ENCODE measurements at regions not wholly inside any gene's neighbourhood (a gene's known extent, or its start where the extent isn't known, plus 50 kb on each side); places are given as distances from the start of the nearest gene placed in this dataset.

DNA sequence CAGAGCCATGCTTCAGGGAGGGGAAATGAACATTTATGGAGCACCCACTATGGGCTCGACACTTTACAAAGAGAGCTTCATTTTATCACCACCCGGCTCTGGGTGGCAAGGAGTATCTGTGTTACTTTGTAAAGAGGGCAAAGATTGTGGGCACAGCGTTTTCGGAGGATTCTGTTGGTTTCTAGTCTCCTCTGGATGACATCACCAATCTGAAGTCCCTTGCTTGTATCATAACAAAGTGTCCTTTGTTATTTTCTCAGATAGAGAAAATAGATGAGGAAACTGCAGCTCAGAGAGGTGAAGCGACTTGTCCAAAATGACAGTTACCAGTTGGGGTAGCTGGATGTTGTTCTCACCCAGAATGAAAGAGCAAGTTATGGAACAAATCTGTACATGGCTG lies 162.8 kb downstream of the GLI2 start:
- DNase-seq, result no peak

DNA sequence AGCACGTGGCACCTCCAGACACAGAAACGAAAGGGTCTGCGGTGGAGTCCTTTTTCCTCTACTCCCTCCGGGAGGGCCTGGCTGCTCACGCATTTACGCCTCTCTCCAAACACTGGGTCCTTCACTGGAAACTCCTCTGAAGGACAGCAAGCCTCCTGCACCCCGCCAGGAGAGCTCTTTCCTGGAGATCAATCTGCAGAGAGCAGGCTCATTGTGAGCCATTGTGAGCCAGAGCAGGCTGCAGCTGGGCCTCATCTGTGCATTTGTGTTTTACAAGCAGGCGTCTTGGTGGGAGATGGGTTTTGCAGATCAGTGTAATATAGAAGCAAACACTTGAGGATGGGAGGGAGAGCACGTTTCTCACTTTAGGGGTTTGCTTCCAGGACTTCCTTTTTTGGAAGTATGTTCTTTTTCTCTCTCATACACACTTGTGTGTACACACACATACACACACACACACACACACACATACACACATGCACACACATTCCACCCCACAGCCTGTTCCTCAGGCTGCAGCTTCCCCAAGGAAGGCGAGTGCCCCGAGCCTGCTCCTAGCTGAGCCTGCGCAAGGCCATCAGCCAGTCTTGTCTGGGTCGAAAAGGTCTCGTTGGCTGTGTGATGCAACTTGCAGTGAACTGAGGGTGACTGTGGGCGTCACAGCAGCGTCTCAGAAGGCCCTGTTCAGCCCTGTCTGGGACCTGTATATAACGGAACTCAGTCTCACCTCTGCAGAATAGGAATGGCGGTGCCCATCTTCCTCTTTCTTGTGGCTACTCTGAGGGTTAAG lies 163.5 kb downstream of the GLI2 start:
- DNase-seq, result no peak

DNA sequence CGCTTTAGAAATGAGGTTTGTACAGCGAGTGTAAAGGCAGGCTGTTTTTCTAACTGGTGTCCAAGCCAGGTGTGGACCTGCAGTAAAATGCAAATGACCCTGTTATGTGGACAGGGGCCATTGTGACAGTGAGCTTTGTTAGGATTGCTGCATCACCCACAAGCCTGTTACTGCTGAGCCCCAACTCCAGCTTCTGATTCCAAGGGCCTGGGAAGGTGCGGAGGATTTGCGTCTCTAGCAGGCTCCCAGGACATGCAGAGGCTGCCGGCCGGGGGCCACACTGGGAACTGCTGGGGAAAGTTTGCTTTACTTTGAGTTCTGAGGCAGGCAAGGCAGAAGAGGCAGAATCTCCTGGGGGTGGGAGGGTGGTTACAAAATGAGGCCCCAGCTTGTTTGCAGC lies 164.1 kb downstream of the GLI2 start:
- no peak for DNase-seq

DNA sequence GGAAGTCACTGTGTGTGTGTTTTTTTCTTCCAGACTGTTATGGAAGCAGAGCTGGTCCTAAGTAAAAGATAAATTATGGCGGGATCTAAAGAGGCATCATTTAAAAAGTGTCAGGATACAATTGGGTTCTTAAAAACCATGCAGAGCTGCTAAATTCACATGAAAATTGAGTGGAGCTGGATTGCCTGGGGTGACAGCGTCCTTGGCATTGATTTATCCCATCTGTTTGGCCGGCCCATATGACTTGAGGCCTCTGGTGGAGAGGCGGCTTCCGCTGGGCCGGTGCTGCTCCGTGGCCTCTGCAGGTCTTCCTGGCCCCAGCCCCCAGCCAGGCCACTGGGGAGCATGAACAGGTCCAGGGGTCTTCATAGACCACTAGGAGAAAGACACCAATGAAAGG lies 165.5 kb downstream of the GLI2 start:
- DNase-seq, result no peak

DNA sequence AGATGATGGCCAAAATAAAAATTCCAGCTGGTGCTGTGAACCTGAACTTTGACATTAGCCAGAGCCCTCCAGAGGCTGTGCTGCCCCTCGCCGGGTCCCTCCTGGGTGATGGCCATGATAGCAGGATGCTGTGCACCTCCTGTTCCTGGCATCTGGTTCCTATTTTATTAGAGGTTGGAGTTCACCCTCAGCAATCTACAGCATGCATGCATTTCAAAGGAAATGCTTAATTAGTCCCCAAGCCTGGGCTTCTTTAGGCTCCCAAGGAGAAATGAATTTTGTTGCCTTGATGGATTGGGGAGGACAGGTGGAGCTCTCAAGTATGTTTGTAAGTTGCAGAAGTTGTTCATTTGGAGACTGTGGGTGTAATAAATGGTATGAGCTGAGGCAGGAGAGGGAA lies 166.9 kb downstream of the GLI2 start:
- DNase-seq, result no peak

GRCh38 chr2:120904379-120904778 lies 168.7 kb downstream of the GLI2 start:
- no peak for DNase-seq

GRCh38 chr2:120904830-120905234 lies 169.2 kb downstream of the GLI2 start:
- peak; percentile 82 to 86 for DNase-seq

DNA sequence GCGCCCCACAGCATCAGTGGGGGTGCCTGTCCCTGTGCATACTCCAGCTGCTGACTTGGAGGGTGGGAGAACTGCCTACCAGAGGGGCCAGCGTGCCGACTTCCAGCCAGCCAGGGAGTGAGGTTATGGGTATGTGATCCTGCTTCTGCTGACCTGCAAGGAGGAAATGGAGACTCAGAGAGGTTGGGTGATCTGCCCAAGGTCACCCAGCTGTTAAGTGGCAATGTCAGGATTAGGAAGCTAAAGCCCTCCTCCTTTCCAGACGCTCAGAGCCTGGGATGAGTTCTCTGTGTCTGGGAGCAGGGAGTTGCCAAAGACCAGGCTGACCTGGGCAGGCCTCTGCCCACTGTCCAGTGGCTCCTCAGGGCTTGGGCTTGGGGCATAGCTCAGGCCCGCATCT lies 169.6 kb downstream of the GLI2 start:
- no peak for DNase-seq

- DNase-seq, result no peak
Observed at GRCh38 chr2:120905824-120906571, 170.3 kb downstream of the GLI2 start.

- DNase-seq, result no peak
Observed at GRCh38 chr2:120906914-120907313, 171.2 kb downstream of the GLI2 start.

DNA sequence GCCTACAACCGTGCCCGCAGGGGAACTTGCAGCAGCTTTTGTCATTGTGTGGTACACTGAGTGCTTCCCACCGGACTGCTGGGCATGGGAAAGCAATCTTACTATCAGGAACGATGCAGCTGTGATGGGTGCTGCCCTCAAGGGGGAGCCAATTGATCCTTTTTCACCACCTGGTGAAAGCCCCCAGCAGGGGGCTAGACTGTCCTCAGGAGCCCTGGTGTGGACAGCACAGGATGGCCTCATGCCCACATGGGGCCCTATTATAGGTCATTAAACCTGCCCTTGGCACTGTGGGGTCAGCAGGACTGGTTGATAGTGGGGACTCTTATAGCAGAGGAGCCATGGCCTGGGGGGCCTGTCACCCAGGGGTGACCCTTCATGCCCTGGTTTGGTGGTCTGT lies 172.2 kb downstream of the GLI2 start:
- DNase-seq, result no peak

GRCh38 chr2:120908314-120908975 lies 172.8 kb downstream of the GLI2 start:
- no peak for DNase-seq

DNA sequence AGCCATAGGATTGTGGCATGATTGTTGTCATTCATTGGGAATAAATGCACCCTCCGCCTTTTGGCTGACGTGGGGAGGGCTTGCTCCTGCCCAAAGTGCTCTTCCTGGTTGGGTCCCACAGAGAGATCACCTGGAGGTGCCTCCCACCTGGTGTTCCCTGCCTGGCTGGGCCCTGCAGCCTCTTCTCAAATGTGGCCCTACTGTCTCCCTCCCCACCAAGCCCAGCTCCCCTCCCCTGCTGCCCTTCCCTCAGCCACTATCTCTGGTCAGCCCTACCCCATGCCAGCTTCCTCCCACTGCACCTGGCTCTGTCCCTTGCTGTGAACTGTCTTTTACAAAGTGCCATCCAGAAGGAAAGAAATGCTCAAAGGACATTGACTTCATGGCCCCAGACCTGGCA lies 173.4 kb downstream of the GLI2 start:
- no peak for DNase-seq

DNA sequence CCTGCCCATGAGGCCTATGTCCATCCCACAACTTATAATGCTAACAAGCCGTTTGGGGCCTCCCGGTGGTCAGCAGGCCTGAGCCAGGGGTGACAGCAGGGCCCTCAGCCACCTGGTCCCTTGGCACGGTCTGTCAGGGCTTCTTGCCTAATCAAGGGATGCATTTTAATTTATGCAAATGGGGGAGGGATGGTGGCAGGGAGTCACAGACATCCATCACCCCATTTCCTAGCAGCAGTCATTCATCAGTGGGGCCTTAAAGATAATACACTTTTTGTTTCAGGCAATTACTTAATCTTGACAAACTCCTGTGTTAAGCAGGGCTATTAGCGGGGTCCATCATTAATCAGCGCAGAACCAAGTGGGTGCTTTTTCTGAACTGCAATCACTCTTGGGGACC lies 174.5 kb downstream of the GLI2 start:
- DNase-seq, result no peak

- no peak for DNase-seq
Observed at GRCh38 chr2:120910956-120911951, 175.6 kb downstream of the GLI2 start.

GRCh38 chr2:120912101-120912985 lies 176.7 kb downstream of the GLI2 start:
- peak in 1 of 2 donors; percentile 71 for DNase-seq

DNA sequence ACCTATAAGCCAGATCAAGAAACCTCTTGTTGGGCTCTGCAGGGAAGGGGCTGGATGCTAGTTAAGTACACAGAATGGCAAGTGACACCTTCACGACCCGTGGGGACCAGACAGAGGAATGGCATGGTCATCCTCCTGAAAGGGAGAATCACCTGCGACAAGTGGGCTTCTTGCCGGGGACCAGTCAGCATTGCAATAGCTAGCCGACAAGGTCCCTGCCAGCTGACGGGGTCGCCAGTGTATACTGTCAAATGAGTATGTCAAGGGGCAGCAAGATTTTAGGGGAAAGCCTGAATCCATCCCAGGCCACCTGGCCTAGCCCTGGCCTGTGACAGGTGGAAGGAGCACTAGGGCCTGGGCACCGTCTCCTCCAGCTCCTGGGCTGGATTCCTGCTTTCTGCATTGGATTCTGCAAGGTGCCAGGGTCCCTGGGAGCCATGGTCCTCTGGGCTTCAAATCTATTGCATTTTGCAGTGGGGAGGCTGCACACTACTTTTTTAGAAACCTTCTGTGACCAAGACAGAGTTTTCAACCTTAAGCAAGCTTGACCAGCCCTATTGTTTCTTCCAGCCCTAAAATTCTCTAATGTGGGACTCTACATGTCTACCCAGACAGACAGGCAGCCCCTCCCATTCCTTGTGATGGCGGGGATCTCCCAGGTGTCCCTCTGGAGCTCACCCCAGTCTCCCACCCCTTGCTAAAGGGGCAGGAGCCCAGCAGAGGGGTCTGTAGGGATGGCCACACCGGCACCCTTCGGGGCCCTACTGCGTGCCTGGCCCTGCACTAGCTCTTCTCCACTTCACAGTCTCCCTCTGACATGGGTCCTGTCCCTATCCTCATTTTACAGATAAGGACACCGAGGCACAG lies 178.5 kb downstream of the GLI2 start:
- no peak for DNase-seq

DNA sequence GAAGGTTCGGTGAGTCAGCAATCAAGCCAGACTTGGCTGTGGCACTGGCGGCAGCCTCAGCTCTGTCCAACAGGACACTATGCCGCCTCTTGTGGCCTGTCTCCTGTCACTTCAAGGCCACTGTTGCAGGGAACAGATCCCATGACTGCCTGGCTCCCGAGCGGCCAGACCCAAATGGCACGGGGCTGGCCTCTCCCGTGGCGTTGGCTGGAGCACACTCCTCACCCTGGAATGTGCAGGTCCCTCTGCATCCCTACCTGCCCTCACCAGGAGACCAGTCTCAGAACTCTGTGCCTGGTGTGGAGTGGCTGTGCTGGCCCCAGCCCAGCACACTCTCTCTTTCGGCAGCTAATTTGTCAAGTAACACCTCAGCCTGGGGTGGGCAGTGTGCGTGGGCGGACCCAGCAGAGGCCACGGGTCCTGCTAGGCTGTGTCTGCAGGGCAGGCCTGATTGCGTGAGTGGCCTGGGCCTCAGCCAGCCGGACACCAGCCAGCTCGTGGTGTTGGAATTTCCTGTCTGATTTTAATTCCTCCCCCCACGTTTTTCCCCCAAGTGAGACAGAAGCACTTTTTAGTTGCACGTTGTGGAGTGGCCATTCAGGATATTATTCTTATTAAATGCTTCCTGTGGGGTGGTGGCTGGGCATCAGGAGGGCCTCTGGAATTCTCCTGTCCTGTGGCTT lies 179.3 kb downstream of the GLI2 start:
- peak; percentile 83 to 89 for DNase-seq

- DNase-seq, result no peak
Observed at GRCh38 chr2:120915670-120916069, 180.0 kb downstream of the GLI2 start.

Data from right lung (tissue), 2 donors.